ENCODE measurements at regions not wholly inside any gene's neighbourhood (a gene's known extent, or its start where the extent isn't known, plus 50 kb on each side); places are given as distances from the start of the nearest gene placed in this dataset.

DNA sequence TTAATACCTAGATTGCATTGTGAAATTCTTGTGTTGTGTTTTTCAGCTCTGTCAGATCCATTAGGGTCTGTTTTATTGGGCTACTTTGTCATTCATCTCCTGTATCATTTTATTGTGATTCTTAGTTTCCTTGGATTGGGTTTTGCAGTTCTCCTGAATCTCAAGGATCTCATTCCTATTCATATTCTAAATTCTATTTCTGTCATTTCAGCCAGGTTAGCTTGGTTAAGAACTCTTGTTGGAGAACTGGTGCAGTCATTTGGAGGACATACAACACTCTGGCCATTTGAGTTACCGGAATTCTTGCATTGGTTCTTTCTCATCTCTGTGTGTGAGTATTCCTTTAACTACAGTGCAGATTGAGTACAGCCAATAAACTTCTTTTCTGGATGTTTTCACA is 159.6 kb downstream of the FAM78B start:
- TF ChIP-seq, protein P1, sequence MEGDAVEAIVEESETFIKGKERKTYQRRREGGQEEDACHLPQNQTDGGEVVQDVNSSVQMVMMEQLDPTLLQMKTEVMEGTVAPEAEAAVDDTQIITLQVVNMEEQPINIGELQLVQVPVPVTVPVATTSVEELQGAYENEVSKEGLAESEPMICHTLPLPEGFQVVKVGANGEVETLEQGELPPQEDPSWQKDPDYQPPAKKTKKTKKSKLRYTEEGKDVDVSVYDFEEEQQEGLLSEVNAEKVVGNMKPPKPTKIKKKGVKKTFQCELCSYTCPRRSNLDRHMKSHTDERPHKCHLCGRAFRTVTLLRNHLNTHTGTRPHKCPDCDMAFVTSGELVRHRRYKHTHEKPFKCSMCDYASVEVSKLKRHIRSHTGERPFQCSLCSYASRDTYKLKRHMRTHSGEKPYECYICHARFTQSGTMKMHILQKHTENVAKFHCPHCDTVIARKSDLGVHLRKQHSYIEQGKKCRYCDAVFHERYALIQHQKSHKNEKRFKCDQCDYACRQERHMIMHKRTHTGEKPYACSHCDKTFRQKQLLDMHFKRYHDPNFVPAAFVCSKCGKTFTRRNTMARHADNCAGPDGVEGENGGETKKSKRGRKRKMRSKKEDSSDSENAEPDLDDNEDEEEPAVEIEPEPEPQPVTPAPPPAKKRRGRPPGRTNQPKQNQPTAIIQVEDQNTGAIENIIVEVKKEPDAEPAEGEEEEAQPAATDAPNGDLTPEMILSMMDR (IDR thresholded peaks at IDR 0.05): no peak
- no peak for TF ChIP-seq POLR2A (IDR thresholded peaks at IDR 0.05)

All from heart left ventricle (tissue), 13 donors.